ENCODE measurements at regions not wholly inside any gene's neighbourhood (a gene's known extent, or its start where the extent isn't known, plus 50 kb on each side); places are given as distances from the start of the nearest gene placed in this dataset.

GRCh38 chr22:48849963-48850657, 977.6 kb downstream of the BRD1 start:
- H3K9me3 ChIP-seq = no peaks in the 10 kb centered on the region
- H3K27me3 ChIP-seq (replicated peaks; ENCODE audit: insufficient read depth) = no peaks in the 10 kb centered on the region
- H3K4me1 ChIP-seq (ENCODE audit: control insufficient read depth in 1 of 2, low read depth in 2 of 2) = no peaks in the 10 kb centered on the region
- DNase-seq (ENCODE audit: low spot score) (no peak), ATAC-seq (ENCODE audit: insufficient number of reproducible peaks, low FRiP score, low read depth) (no peak)
- no peak overlapping the region for H3K27ac ChIP-seq
- no peak for TF ChIP-seq CTCF (IDR thresholded peaks at IDR 0.05)
- no peaks in the 10 kb centered on the region for H3K36me3 ChIP-seq
- no peak overlapping the region for H3K4me3 ChIP-seq

DNA sequence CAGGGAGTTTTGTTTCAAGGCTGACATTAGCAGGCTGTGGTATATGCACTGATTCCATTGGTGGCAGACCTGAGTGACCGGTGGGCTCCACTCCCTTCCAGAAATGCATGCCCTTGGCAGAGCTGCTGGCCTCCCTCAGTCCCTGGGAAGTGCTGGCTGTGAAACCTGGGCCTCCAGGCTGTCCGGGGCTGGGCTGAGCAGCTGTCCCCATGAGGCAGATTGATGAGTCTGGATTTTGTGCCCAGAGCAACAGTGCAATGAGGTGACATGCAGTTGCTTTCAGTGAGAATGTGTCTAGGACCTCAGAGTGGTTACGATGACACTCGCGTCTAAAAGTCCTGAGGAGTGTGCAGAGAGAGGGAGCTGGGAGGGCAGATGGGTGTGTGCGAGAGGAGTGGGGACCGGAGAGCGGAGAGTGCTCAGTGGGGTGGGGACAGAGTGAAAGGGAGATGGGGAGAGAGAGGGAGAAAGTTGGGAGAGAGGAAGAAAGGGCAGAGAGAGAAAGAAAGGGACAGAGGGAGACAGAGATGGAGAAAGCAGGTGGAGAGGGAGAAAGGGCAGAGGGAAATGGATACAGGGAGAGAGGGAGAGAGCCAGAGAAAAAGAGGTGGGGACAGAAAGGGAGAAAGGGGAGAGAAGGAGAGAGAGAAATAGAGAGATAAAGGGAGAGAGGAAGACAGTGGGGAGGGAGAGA, 978.3 kb downstream of the BRD1 start:
- Histone ChIP-seq H3K36me3 (no peaks in the 10 kb centered on the region), H3K4me3 (no peak overlapping the region), H3K9me3 (no peaks in the 10 kb centered on the region), H3K27me3 (replicated peaks; ENCODE audit: insufficient read depth) (no peaks in the 10 kb centered on the region), H3K27ac (no peak overlapping the region), H3K4me1 (ENCODE audit: control insufficient read depth in 1 of 2, low read depth in 2 of 2) (no peaks in the 10 kb centered on the region)
- no peak for ATAC-seq (ENCODE audit: insufficient number of reproducible peaks, low FRiP score, low read depth)
- TF ChIP-seq CTCF (IDR thresholded peaks at IDR 0.05) = no peak
- DNase-seq (ENCODE audit: low spot score) = no peak

DNA sequence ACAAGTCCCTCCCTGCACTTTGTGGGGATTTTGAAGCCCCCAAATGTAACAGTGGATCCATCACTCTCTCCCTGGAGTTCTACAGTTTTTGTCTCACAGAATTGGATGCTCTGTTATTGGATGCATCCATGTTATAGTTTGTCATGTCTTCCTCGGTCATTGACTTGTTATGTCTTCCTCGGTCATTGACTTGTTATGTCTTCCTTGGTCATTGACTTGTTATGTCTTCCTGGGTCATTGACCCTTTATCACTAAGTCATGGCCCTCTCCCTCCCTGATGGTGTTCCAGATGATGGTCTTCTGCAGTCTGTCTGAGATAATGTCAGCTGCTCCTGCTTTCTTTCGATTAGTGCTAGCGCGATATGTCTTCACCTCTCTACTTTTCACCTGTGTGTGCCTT, 981.5 kb downstream of the BRD1 start:
- Histone ChIP-seq H3K9me3 (no peaks in the 10 kb centered on the region), H3K4me1 (ENCODE audit: control insufficient read depth in 1 of 2, low read depth in 2 of 2) (no peaks in the 10 kb centered on the region), H3K27me3 (replicated peaks; ENCODE audit: insufficient read depth) (no peaks in the 10 kb centered on the region), H3K4me3 (no peak overlapping the region), H3K36me3 (no peaks in the 10 kb centered on the region), H3K27ac (no peak overlapping the region)
- ATAC-seq (ENCODE audit: insufficient number of reproducible peaks, low FRiP score, low read depth) = no peak
- no peak for TF ChIP-seq CTCF (IDR thresholded peaks at IDR 0.05)
- no peak for DNase-seq (ENCODE audit: low spot score)

DNA sequence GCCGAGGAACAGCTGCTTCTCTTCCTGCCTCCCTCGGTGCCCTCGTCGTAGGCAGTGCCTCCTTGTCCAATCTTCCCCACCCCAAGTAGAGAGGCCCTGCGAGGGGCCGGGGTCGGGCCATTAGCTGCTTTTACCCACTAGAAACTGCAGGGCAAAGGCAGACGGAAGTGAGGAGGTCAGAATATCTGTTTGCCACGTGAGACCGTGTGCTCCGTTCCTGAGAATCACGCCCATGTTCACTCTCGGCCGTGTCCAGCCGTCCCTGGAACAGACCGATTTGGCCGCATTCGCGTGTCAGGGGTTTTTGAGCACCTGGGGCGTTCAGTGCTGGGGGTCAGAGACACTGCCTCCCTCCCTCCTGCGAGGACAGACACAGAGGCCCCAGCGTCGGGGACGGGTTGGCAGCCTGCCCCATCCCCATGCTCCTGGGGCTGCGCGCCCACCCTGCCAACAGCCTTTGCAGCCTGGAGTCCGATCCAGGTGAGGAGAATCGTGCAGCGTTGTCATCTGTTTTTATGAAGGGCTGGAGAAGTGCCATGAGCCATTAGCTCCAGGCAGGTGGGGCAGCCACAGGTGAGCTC, 982.2 kb downstream of the BRD1 start:
- TF ChIP-seq CTCF (IDR thresholded peaks at IDR 0.05) = no peak
- DNase-seq (ENCODE audit: low spot score) = no peak
- Histone ChIP-seq H3K9me3 (no peaks in the 10 kb centered on the region), H3K36me3 (no peaks in the 10 kb centered on the region), H3K27ac (no peak overlapping the region), H3K4me1 (ENCODE audit: control insufficient read depth in 1 of 2, low read depth in 2 of 2) (no peaks in the 10 kb centered on the region), H3K4me3 (no peak overlapping the region), H3K27me3 (replicated peaks; ENCODE audit: insufficient read depth) (no peaks in the 10 kb centered on the region)
- ATAC-seq (ENCODE audit: insufficient number of reproducible peaks, low FRiP score, low read depth) = no peak

DNA sequence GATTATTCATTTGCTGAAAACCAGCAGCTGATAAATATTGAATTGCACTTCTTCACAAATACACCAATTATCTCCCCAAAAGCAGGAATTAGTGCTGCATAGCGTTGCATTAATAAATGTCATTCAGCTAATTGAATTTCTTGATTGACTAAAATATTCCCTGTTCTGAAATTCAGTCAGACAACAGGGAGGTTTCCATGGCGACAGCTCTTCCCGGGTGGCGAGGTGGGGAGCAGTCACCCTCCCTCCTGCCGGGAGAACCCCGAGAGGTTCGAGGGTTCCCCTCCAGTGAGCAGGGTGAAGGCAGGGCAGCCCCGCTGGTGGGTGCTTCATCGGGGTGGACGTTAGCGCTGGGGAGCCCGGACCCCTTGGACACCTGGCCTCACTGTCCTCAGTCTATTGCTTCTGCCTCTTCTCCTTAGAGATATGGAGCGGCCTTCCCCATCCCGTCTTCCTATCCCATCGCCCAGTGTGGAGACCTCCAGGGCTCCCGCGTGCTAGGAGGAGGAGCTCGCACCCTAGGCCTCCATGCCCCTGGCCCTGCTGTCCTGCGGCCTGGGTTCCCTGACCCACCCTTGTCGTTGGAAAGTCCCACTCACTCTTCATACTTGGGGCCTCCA, 983.5 kb downstream of the BRD1 start:
- no peaks in the 10 kb centered on the region for H3K36me3 ChIP-seq
- H3K27ac ChIP-seq = no peak overlapping the region
- ATAC-seq (ENCODE audit: insufficient number of reproducible peaks, low FRiP score, low read depth) = no peak
- no peaks in the 10 kb centered on the region for H3K9me3 ChIP-seq
- no peaks in the 10 kb centered on the region for H3K4me1 ChIP-seq (ENCODE audit: control insufficient read depth in 1 of 2, low read depth in 2 of 2)
- no peak overlapping the region for H3K4me3 ChIP-seq
- no peaks in the 10 kb centered on the region for H3K27me3 ChIP-seq (replicated peaks; ENCODE audit: insufficient read depth)
- no peak for TF ChIP-seq CTCF (IDR thresholded peaks at IDR 0.05)
- no peak for DNase-seq (ENCODE audit: low spot score)
